Brain pericyte (primary cell): ENCODE measurements at regions not wholly inside any gene's neighbourhood (a gene's known extent, or its start where the extent isn't known, plus 50 kb on each side); places are given as distances from the start of the nearest gene placed in this dataset.
"Not testable (repeated sequence)": the region's sequence is repeated elsewhere in the genome, so short reads cannot be mapped to it uniquely, and the experiment has no call there.

ENCODE experiments used
- DNase-seq: peaks from one replicate; pipeline ENCODE4 v3.0.0-alpha.2; 2012; ENCODE audit warnings: low read depth, low spot score

- no peak for DNase-seq
Observed at GRCh38 chr1:198809247-198809646, 170.4 kb downstream of the PTPRC start.

- DNase-seq: no peak
Observed at GRCh38 chr1:198811449-198811848, 172.6 kb downstream of the PTPRC start.

GRCh38 chr1:198823626-198824025 is 184.8 kb downstream of the PTPRC start:
- DNase-seq: no peak

GRCh38 chr1:198825254-198825653 is 186.4 kb downstream of the PTPRC start:
- DNase-seq: no peak

GRCh38 chr1:198829356-198829755 is 190.5 kb downstream of the PTPRC start:
- DNase-seq: no peak

- DNase-seq: no peak
Observed at GRCh38 chr1:198829944-198830343, 191.1 kb downstream of the PTPRC start.

GRCh38 chr1:198830412-198830811 is 191.6 kb downstream of the PTPRC start:
- DNase-seq: no peak

GRCh38 chr1:198833706-198834503 is 195.1 kb downstream of the PTPRC start:
- DNase-seq: no peak

GRCh38 chr1:198837278-198838021 is 198.6 kb downstream of the PTPRC start:
- no peak for DNase-seq

GRCh38 chr1:198838022-198838342 is 199.1 kb downstream of the PTPRC start:
- no peak for DNase-seq

GRCh38 chr1:198841477-198841876 is 202.6 kb downstream of the PTPRC start:
- DNase-seq: no peak

- no peak for DNase-seq
Observed at GRCh38 chr1:198842686-198843085, 203.8 kb downstream of the PTPRC start.

GRCh38 chr1:198845271-198845670 is 206.4 kb downstream of the PTPRC start:
- no peak for DNase-seq

- no peak for DNase-seq
Observed at GRCh38 chr1:198845851-198846250, 207.0 kb downstream of the PTPRC start.

- no peak for DNase-seq
Observed at GRCh38 chr1:198846556-198846955, 207.7 kb downstream of the PTPRC start.

- no peak for DNase-seq
Observed at GRCh38 chr1:198848206-198848605, 209.4 kb downstream of the PTPRC start.

GRCh38 chr1:198848649-198849048 is 209.8 kb downstream of the PTPRC start:
- no peak for DNase-seq

- DNase-seq: no peak
Observed at GRCh38 chr1:198849093-198849492, 210.3 kb downstream of the PTPRC start.

- no peak for DNase-seq
Observed at GRCh38 chr1:198850196-198850595, 211.4 kb downstream of the PTPRC start.

- not testable (repeated sequence) for DNase-seq
Observed at GRCh38 chr1:198850966-198851365, 212.1 kb downstream of the PTPRC start.

GRCh38 chr1:198856601-198857000 is 217.8 kb downstream of the PTPRC start:
- DNase-seq: no peak

GRCh38 chr1:198858033-198858432 is 219.2 kb downstream of the PTPRC start:
- DNase-seq: no peak

- no peak for DNase-seq
Observed at GRCh38 chr1:198860371-198860770, 221.5 kb downstream of the PTPRC start.
